HEK293 (cell line): ENCODE measurements at regions not wholly inside any gene's neighbourhood (a gene's known extent, or its start where the extent isn't known, plus 50 kb on each side); places are given as distances from the start of the nearest gene placed in this dataset.

Experiments
- CTCF ChIA-PET: fragments of 350-600 bp; formaldehyde crosslinking; extraction: SDS; loops from one replicate; lab custom pipeline; 2021; ENCODE audit warnings: antibody characterized with exemption; lab: Yijun Ruan, JAX
- POLR2A ChIA-PET: fragments of 300-600 bp; formaldehyde crosslinking; extraction: SDS; loops from one replicate; lab custom pipeline; 2020; ENCODE audit warnings: antibody characterized with exemption, inconsistent platforms; lab: Yijun Ruan, JAX
- H3K27ac ChIP-seq: fragments of 200-500 bp; sonication (Bioruptor generic); 2 replicates; pipeline ENCODE4 v1.5.1; 2014; ENCODE audit warnings: low read depth, low read length, control low read depth, inconsistent platforms; ENCODE audit errors: extremely low read depth
- H3K36me3 ChIP-seq, 2 experiments: fragments of 200-500 bp in 1 of 2; sonication (Bioruptor generic) in 1 of 2; 1 replicate in 1 of 2; 2 replicates in 1 of 2; pipeline ENCODE4 v1.5.1; 2014 to 2017; ENCODE audit warnings: inconsistent platforms in 2 of 2, low read length in 2 of 2; ENCODE audit not compliant: control insufficient read depth in 2 of 2, insufficient read depth in 1 of 2
- H3K4me1 ChIP-seq: fragments of 200-500 bp; sonication (Bioruptor generic); 2 replicates; pipeline ENCODE4 v1.5.1; 2014; ENCODE audit warnings: mild to moderate bottlenecking, low read length, inconsistent platforms; ENCODE audit not compliant: control insufficient read depth, insufficient read depth
- H3K4me3 ChIP-seq: 2 replicates; pipeline ENCODE4 v1.5.1; 2011; ENCODE audit warnings: low read depth, mild to moderate bottlenecking, control low read depth, low read length, moderate library complexity
- H3K9me3 ChIP-seq: fragments of 200-500 bp; sonication (Bioruptor generic); 2 replicates; pipeline ENCODE4 v1.5.1; 2014; ENCODE audit warnings: low read depth, low read length, inconsistent platforms; ENCODE audit not compliant: control insufficient read depth, insufficient read depth
- ATF2 ChIP-seq: fragments of 450-650 bp; formaldehyde crosslinking; IDR thresholded peaks from 2 replicates; pipeline ENCODE4 v1.5.1; 2016; ENCODE audit warnings: missing biosample characterization, missing genetic modification characterization, low read depth
- MEIS1 ChIP-seq: sonication (generic); formaldehyde crosslinking; IDR thresholded peaks from 2 replicates; pipeline ENCODE4 v1.8.1; 2022; ENCODE audit warnings: missing genetic modification reagents, mild to moderate bottlenecking, borderline replicate concordance
- PRDM1 ChIP-seq: fragments of 450-650 bp; formaldehyde crosslinking; IDR thresholded peaks from 2 replicates; pipeline ENCODE4; 2016; ENCODE audit warnings: missing biosample characterization, missing genetic modification characterization
- PRDM10 ChIP-seq: fragments of 450-650 bp; formaldehyde crosslinking; IDR thresholded peaks from 2 replicates; pipeline ENCODE4 v1.5.1; 2016; ENCODE audit warnings: missing biosample characterization, missing genetic modification characterization
- SCRT1 ChIP-seq: fragments of 450-650 bp; formaldehyde crosslinking; IDR thresholded peaks from 2 replicates; pipeline ENCODE4 v1.5.1; 2016; ENCODE audit warnings: missing biosample characterization, missing genetic modification characterization, borderline replicate concordance
- SCRT2 ChIP-seq: fragments of 450-650 bp; formaldehyde crosslinking; IDR thresholded peaks from 2 replicates; pipeline ENCODE4 v1.5.1; 2016; ENCODE audit warnings: missing biosample characterization, missing genetic modification characterization
- WT1 ChIP-seq: fragments of 450-650 bp; formaldehyde crosslinking; IDR thresholded peaks from 2 replicates; pipeline ENCODE4 v1.5.1; 2016; ENCODE audit warnings: missing biosample characterization, missing genetic modification characterization
- ZBTB10 ChIP-seq: fragments of 450-650 bp; formaldehyde crosslinking; IDR thresholded peaks from 2 replicates; pipeline ENCODE4 v1.5.1; 2016; ENCODE audit warnings: missing biosample characterization, missing genetic modification characterization
- ZBTB11 ChIP-seq: fragments of 450-650 bp; formaldehyde crosslinking; conservative IDR thresholded peaks from 2 replicates; pipeline ENCODE4 v1.5.1; 2016; ENCODE audit warnings: low read depth, missing biosample characterization, missing genetic modification characterization
- ZNF140 ChIP-seq: fragments of 450-650 bp; formaldehyde crosslinking; IDR thresholded peaks from 2 replicates; pipeline ENCODE4 v1.5.1; 2016; ENCODE audit warnings: missing biosample characterization, missing genetic modification characterization
- ZNF223 ChIP-seq: fragments of 450-650 bp; formaldehyde crosslinking; IDR thresholded peaks from 2 replicates; pipeline ENCODE4 v1.5.1; 2016; ENCODE audit warnings: missing biosample characterization, missing genetic modification characterization
- ZNF335 ChIP-seq: fragments of 450-650 bp; formaldehyde crosslinking; conservative IDR thresholded peaks from 2 replicates; pipeline ENCODE4 v1.5.1; 2016; ENCODE audit warnings: missing biosample characterization, missing genetic modification characterization
- ZNF398 ChIP-seq: fragments of 450-650 bp; formaldehyde crosslinking; IDR thresholded peaks from 2 replicates; pipeline ENCODE4 v1.5.1; 2017; ENCODE audit warnings: missing biosample characterization, missing genetic modification characterization
- ZNF561 ChIP-seq: fragments of 450-650 bp; IDR thresholded peaks from 2 replicates; pipeline ENCODE4 v1.5.1; 2018; ENCODE audit warnings: missing biosample characterization, missing genetic modification characterization, borderline replicate concordance
- ZNF629 ChIP-seq: fragments of 450-650 bp; formaldehyde crosslinking; IDR thresholded peaks from 2 replicates; pipeline ENCODE4 v1.5.1; 2017; ENCODE audit warnings: missing biosample characterization, missing genetic modification characterization
- ZNF792 ChIP-seq: fragments of 450-650 bp; formaldehyde crosslinking; IDR thresholded peaks from 2 replicates; pipeline ENCODE4 v1.5.1; 2016; ENCODE audit warnings: missing biosample characterization, missing genetic modification characterization

- peak; percentile 99 for TF ChIP-seq PRDM10
- TF ChIP-seq ZBTB10 (tag by site-specific recombination): peak; percentile 62; the same call in 1 of the 2 replicates
- 0 out of 2 replicates have a peak, but pooled peaks have one; percentile 7 for TF ChIP-seq ZBTB11
- TF ChIP-seq ZNF792: peak; percentile 82; the same call in 1 of the 2 replicates
- no peak for TF ChIP-seq MEIS1 (CRISPR knock-in tag)
- no peak for TF ChIP-seq ZNF561 (tag by site-specific recombination)
- TF ChIP-seq ATF2 (tag by site-specific recombination): peak; percentile 75
- peak; percentile 17; the same call in 1 of the 2 replicates for TF ChIP-seq ZNF335 (tag by site-specific recombination)
- TF ChIP-seq WT1 (tag by site-specific recombination): peak; percentile 64
- peak; percentile 43; the same call in 1 of the 2 replicates for TF ChIP-seq SCRT2 (tag by site-specific recombination)
- TF ChIP-seq SCRT1 (tag by site-specific recombination): peak; percentile 43; the same call in 1 of the 2 replicates
Observed at GRCh38 chr18:22604390-22604985, 186.8 kb upstream of the CTAGE1 start (continued).

GRCh38 chr18:22604986-22605421 is 187.3 kb upstream of the CTAGE1 start:
- Histone ChIP-seq H3K4me3 (no peak overlapping the region), H3K9me3 (no peaks in the 10 kb centered on the region), H3K27ac (peak overlapping the region; percentile 36; the same call in 1 of the 2 replicates), H3K36me3 (no peaks in the 10 kb centered on the region), H3K4me1 (peaks cover 4% of the 10 kb centered on the region; the same call in 1 of the 2 replicates)
- POLR2A ChIA-PET: interaction anchor here (0.6 to 0.7 kb wide), 2 partner anchors 22 to 214 kb away, joined by 4 to 6 read pairs; no protein-coding TSS in a partner anchor
- TF ChIP-seq ZNF140 (tag by site-specific recombination): no peak
- TF ChIP-seq ZNF223 (tag by site-specific recombination): no peak
- peak; percentile 39; the same call in 1 of the 2 replicates for TF ChIP-seq ZNF398 (tag by site-specific recombination)
- TF ChIP-seq ZNF629 (tag by site-specific recombination): 0 out of 2 replicates have a peak, but pooled peaks have one; percentile 1
- TF ChIP-seq PRDM1: 0 out of 2 replicates have a peak, but pooled peaks have one; percentile 27
- CTCF ChIA-PET: interaction anchor here (0.7 kb wide), 1 partner anchor 267 kb away, joined by 5 read pairs; no protein-coding TSS in a partner anchor
